ENCODE measurements at regions not wholly inside any gene's neighbourhood (a gene's known extent, or its start where the extent isn't known, plus 50 kb on each side); places are given as distances from the start of the nearest gene placed in this dataset.

- no peak overlapping the region for H3K27ac ChIP-seq (ENCODE audit: low read depth in 2 of 2, low read length in 1 of 2)
- no peak for TF ChIP-seq RXRA (IDR thresholded peaks at IDR 0.05; ENCODE audit: borderline replicate concordance, low read depth)
- TF ChIP-seq, protein P1, sequence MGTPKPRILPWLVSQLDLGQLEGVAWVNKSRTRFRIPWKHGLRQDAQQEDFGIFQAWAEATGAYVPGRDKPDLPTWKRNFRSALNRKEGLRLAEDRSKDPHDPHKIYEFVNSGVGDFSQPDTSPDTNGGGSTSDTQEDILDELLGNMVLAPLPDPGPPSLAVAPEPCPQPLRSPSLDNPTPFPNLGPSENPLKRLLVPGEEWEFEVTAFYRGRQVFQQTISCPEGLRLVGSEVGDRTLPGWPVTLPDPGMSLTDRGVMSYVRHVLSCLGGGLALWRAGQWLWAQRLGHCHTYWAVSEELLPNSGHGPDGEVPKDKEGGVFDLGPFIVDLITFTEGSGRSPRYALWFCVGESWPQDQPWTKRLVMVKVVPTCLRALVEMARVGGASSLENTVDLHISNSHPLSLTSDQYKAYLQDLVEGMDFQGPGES (IDR thresholded peaks at IDR 0.05; ENCODE audit: low read depth, low read length), result no peak
- no peak for TF ChIP-seq USF1 (IDR thresholded peaks at IDR 0.05; ENCODE audit: borderline replicate concordance, low read depth)
- no peak for TF ChIP-seq PBX3 (IDR thresholded peaks at IDR 0.05)
- TF ChIP-seq FOSL2 (IDR thresholded peaks at IDR 0.05; ENCODE audit: borderline replicate concordance, low read depth), result no peak
- no peak for TF ChIP-seq ELF1 (IDR thresholded peaks at IDR 0.05)
- no peak for TF ChIP-seq NFIC (IDR thresholded peaks at IDR 0.05; ENCODE audit: borderline replicate concordance)
- no peak for TF ChIP-seq RAD21 (IDR thresholded peaks at IDR 0.05; ENCODE audit: low read length)
- TF ChIP-seq CHD2 (IDR thresholded peaks at IDR 0.05; ENCODE audit: low read length, partially characterized antibody), result no peak
- TF ChIP-seq SMC3 (IDR thresholded peaks at IDR 0.05; ENCODE audit: low read depth, low read length), result no peak
- no peak for TF ChIP-seq SIN3A (IDR thresholded peaks at IDR 0.05; ENCODE audit: borderline replicate concordance, low read depth, low read length)
- CTCF ChIA-PET, result no interaction called here
These were observed 122.2 kb downstream of the ACKR3 start for GRCh38 chr2:236691799-236692167.

DNA sequence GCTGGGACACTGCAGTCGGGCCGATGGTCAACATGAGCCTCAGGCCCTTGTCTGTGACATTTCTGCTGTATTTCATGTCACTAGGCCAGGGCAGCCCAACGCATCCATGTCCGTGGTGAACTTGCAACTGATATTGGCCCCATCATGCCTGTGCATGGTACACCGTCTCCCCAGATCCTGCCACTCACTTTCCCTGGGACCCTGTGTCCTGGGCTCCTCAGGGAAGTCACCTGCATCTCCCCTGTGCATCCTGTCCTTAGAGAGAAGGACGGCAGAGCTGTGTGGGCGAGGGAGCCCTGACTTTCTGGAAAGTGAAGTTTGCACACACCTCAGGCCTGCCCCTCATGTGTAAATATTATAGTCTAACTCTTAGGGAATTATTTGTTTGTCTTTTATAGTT is 123.3 kb downstream of the ACKR3 start:
- Histone ChIP-seq H3K9ac (no peak overlapping the region), H3K4me1 (ENCODE audit: control insufficient read depth in 1 of 2, insufficient read depth in 2 of 2, low read depth in 1 of 2, low read length in 1 of 2) (no peaks in the 10 kb centered on the region), H3K4me3 (ENCODE audit: low read depth in 2 of 2, low read length in 1 of 2) (no peak overlapping the region), H3K36me3 (replicated peaks in 1 of 2; ENCODE audit: control insufficient read depth in 1 of 2, insufficient read depth in 2 of 2, low read length in 1 of 2) (no peaks in the 10 kb centered on the region), H3K27me3 (ENCODE audit: insufficient read depth) (peaks cover 24% of the 10 kb centered on the region; the same call in 1 of the 2 replicates), H3F3A (replicated peaks; ENCODE audit: insufficient read depth) (no peaks in the 10 kb centered on the region), H4K20me1 (ENCODE audit: insufficient read depth) (no peaks in the 10 kb centered on the region), H3K79me2 (ENCODE audit: insufficient read depth) (no peaks in the 10 kb centered on the region), H3K9me3 (no peaks in the 10 kb centered on the region), H3K27ac (ENCODE audit: low read depth in 2 of 2, low read length in 1 of 2) (no peak overlapping the region), H3K4me2 (no peak overlapping the region), H2AFZ (ENCODE audit: low read depth) (no peak overlapping the region), H3K9me2 (no peaks in the 10 kb centered on the region)
- TF ChIP-seq SIN3A (IDR thresholded peaks at IDR 0.05; ENCODE audit: borderline replicate concordance, low read depth, low read length) (no peak), FOXJ3 (CRISPR knock-in tag; IDR thresholded peaks at IDR 0.05) (no peak), TEAD4 (IDR thresholded peaks at IDR 0.05; ENCODE audit: borderline replicate concordance, insufficient read depth) (no peak), MXI1 (IDR thresholded peaks at IDR 0.05; ENCODE audit: low read depth, low read length) (no peak), EZH2phosphoT487 (IDR thresholded peaks at IDR 0.05; ENCODE audit: borderline replicate concordance, low read depth) (no peak), PBX3 (IDR thresholded peaks at IDR 0.05) (no peak), YY1 (IDR thresholded peaks at IDR 0.05; ENCODE audit: low read depth) (no peak), MEF2A (IDR thresholded peaks at IDR 0.05; ENCODE audit: borderline replicate concordance, low read depth) (no peak), POLR2AphosphoS5 (IDR thresholded peaks at IDR 0.05; ENCODE audit: low read depth, low read length) (no peak), FOXM1 (IDR thresholded peaks at IDR 0.05; ENCODE audit: low read depth) (no peak), TAF1 (IDR thresholded peaks at IDR 0.05; ENCODE audit: borderline replicate concordance, low read depth, low read length) (no peak), GABPA (IDR thresholded peaks at IDR 0.05; ENCODE audit: low read depth) (no peak), USF2 (IDR thresholded peaks at IDR 0.05; ENCODE audit: borderline replicate concordance, low read depth, low read length) (no peak)
- TF ChIP-seq, protein P1 (IDR thresholded peaks at IDR 0.05; ENCODE audit: low read depth, low read length), result no peak
- TF ChIP-seq, protein P2, sequence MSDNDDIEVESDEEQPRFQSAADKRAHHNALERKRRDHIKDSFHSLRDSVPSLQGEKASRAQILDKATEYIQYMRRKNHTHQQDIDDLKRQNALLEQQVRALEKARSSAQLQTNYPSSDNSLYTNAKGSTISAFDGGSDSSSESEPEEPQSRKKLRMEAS (IDR thresholded peaks at IDR 0.05; ENCODE audit: low read depth), result no peak
- POLR2A ChIA-PET, result no interaction called here
- DNase-seq, result no peak
- WGBS (ENCODE audit: low lambda C conversion rate), result 46% methylated on average over 6 of the region's 7 CpGs
- CTCF ChIA-PET, result no interaction called here

More at GRCh38 chr2:236691799-236692167, 122.2 kb downstream of the ACKR3 start:
- Histone ChIP-seq H3F3A (replicated peaks; ENCODE audit: insufficient read depth) (no peaks in the 10 kb centered on the region), H3K4me1 (ENCODE audit: control insufficient read depth in 1 of 2, insufficient read depth in 2 of 2, low read depth in 1 of 2, low read length in 1 of 2) (no peaks in the 10 kb centered on the region), H3K9me3 (no peaks in the 10 kb centered on the region), H3K36me3 (replicated peaks in 1 of 2; ENCODE audit: control insufficient read depth in 1 of 2, insufficient read depth in 2 of 2, low read length in 1 of 2) (no peaks in the 10 kb centered on the region), H4K20me1 (ENCODE audit: insufficient read depth) (no peaks in the 10 kb centered on the region), H3K4me3 (ENCODE audit: low read depth in 2 of 2, low read length in 1 of 2) (no peak overlapping the region), H3K9ac (no peak overlapping the region), H3K9me2 (no peaks in the 10 kb centered on the region), H3K27me3 (ENCODE audit: insufficient read depth) (peaks cover 24% of the 10 kb centered on the region; the same call in 1 of the 2 replicates), H3K4me2 (no peak overlapping the region), H3K79me2 (ENCODE audit: insufficient read depth) (no peaks in the 10 kb centered on the region), H2AFZ (ENCODE audit: low read depth) (no peak overlapping the region)
- 19% methylated on average over 6 of the region's 6 CpGs for WGBS (ENCODE audit: low lambda C conversion rate)
- DNase-seq, result no peak
- POLR2A ChIA-PET, result no interaction called here
